T-cell (primary cell): ENCODE measurements at regions not wholly inside any gene's neighbourhood (a gene's known extent, or its start where the extent isn't known, plus 50 kb on each side); places are given as distances from the start of the nearest gene placed in this dataset.
"Not testable (repeated sequence)": the region's sequence is repeated elsewhere in the genome, so short reads cannot be mapped to it uniquely, and the experiment has no call there.

ENCODE experiments used
- ATAC-seq, 4 experiments: fragments of 200-7000 bp in 3 of 4; fragments of 150-1000 bp in 1 of 4; cut with Tn5 transposase; replicated peaks in 1 of 4; 1 replicate in 3 of 4; 2 replicates in 1 of 4; pipeline ENCODE4 v1.10.0; 2021; ENCODE audit warnings: moderate library complexity in 3 of 4, mild to moderate bottlenecking in 2 of 4, moderate number of reproducible peaks in 1 of 4
- CTCF ChIA-PET, 2 donors: fragments of 300-600 bp; sonication (Branson Sonifier 250); formaldehyde crosslinking; loops; one replicate each; lab custom pipeline; 2022; ENCODE audit warnings: antibody characterized with exemption in 2 of 2; lab: Charles Lee
- POLR2A ChIA-PET, 2 donors: fragments of 300-600 bp; sonication (Branson Sonifier 250); formaldehyde crosslinking; loops; one replicate each; lab custom pipeline; 2022; ENCODE audit warnings: antibody characterized with exemption in 2 of 2; lab: Charles Lee
- DNase-seq, 35 experiments: peaks; one replicate each; pipeline versions ENCODE4 v3.0.0 to v3.0.0-alpha.2; 2013 to 2023
- H3K27ac ChIP-seq: one replicate; pipeline ENCODE4 v1.5.1; 2013; ENCODE audit warnings: low read length
- H3K27me3 ChIP-seq, 2 experiments: replicated peaks in 1 of 2; 1 replicate in 1 of 2; 2 replicates in 1 of 2; pipeline versions ENCODE4 v1.6.1 to v1.7.0; 2013; ENCODE audit warnings: low read length in 1 of 2, mixed read lengths in 1 of 2; ENCODE audit not compliant: control insufficient read depth in 2 of 2, insufficient read depth in 2 of 2; ENCODE audit errors: extremely low read depth in 1 of 2
- H3K36me3 ChIP-seq, 2 donors: 1 replicate in 1 of 2; 2 replicates in 1 of 2; pipeline versions ENCODE4 v1.6.1 to v1.7.0; 2013; ENCODE audit warnings: low read length in 1 of 2; ENCODE audit not compliant: control insufficient read depth in 2 of 2, insufficient read depth in 1 of 2; ENCODE audit errors: extremely low read depth in 1 of 2
- H3K4me1 ChIP-seq, 2 experiments: 1 replicate in 1 of 2; 2 replicates in 1 of 2; pipeline versions ENCODE4 v1.6.1 to v1.7.0; 2013; ENCODE audit warnings: low read length in 2 of 2, mixed read lengths in 1 of 2; ENCODE audit not compliant: insufficient read depth in 2 of 2, control insufficient read depth in 1 of 2; ENCODE audit errors: extremely low read depth in 1 of 2
- H3K4me3 ChIP-seq, 2 donors: 1 replicate in 1 of 2; 2 replicates in 1 of 2; pipeline versions ENCODE4 v1.5.1 to v1.7.0; 2013; ENCODE audit warnings: mild to moderate bottlenecking in 2 of 2, low read length in 1 of 2, moderate library complexity in 1 of 2; ENCODE audit not compliant: control insufficient read depth in 1 of 2; ENCODE audit errors: extremely low read depth in 1 of 2
- H3K9me3 ChIP-seq: 2 replicates; pipeline ENCODE4 v1.7.0; 2013
- H3K27ac Mint-ChIP-seq, 2 donors: one replicate each; pipeline ENCODE4 v1.8.0; 2020 to 2021; ENCODE audit warnings: mild to moderate bottlenecking in 2 of 2, mixed read lengths in 2 of 2
- H3K27me3 Mint-ChIP-seq, 2 donors: one replicate each; pipeline ENCODE4 v1.8.0; 2021 to 2022; ENCODE audit warnings: mixed read lengths in 2 of 2
- H3K36me3 Mint-ChIP-seq: one replicate; pipeline ENCODE4 v1.8.0; 2021; ENCODE audit warnings: mixed read lengths
- H3K4me1 Mint-ChIP-seq, 3 donors: one replicate each; pipeline ENCODE4 v1.8.0; 2020 to 2022; ENCODE audit warnings: mixed read lengths in 3 of 3, mild to moderate bottlenecking in 1 of 3
- H3K4me3 Mint-ChIP-seq, 3 donors: one replicate each; pipeline ENCODE4 v1.8.0; 2020 to 2022; ENCODE audit warnings: mild to moderate bottlenecking in 3 of 3, mixed read lengths in 3 of 3, moderate library complexity in 3 of 3
- H3K9me3 Mint-ChIP-seq, 3 donors: one replicate each; pipeline ENCODE4 v1.8.0; 2020 to 2022; ENCODE audit warnings: mixed read lengths in 3 of 3
- WGBS: methylation state at CpG from one replicate; pipeline ENCODE4 v1.1.5; 2013; ENCODE audit warnings: missing lambda C conversion rate; ENCODE audit not compliant: insufficient coverage; 5-methylcytosine and 5-hydroxymethylcytosine counted together

DNA sequence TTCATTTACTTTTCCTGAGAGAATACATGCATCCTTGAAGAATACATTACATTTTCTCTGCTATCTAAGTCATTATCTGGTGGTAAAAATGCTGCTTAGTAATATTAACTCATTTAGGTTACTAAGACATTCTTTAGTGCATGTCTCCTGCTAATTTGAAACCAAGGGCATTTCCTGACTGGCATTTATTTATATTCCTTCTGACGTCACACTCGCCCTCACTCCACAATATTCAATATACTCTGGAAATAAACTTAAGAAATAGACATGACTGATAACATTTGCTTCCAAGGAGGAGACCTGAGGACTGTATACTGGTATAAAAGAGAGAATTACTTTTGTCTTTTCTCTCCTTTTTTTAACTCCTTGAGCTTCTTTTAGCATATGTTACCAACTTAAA, 619.5 kb upstream of the SMIM31 start:
- no peaks in the 10 kb centered on the region for H3K27me3 Mint-ChIP-seq
- H3K36me3 Mint-ChIP-seq, result no peaks in the 10 kb centered on the region
- WGBS, result no CpG with 5 or more reads among the region's 2 CpGs
- H3K27me3 ChIP-seq, result no peaks in the 10 kb centered on the region
- H3K27ac Mint-ChIP-seq, result no peak overlapping the region
- POLR2A ChIA-PET, result no interaction called here
- H3K9me3 ChIP-seq, result no peaks in the 10 kb centered on the region
- DNase-seq, result no peak
- H3K4me1 ChIP-seq, result no peaks in the 10 kb centered on the region
- H3K9me3 Mint-ChIP-seq, result no peaks in the 10 kb centered on the region
- ATAC-seq, result no peak
- H3K4me3 ChIP-seq, result no peak overlapping the region
- H3K36me3 ChIP-seq, result no peaks in the 10 kb centered on the region
- H3K4me1 Mint-ChIP-seq, result no peaks in the 10 kb centered on the region
- H3K4me3 Mint-ChIP-seq, result no peak overlapping the region
- CTCF ChIA-PET, result interaction anchor here in 1 of 2 donors (0.7 kb wide), 1 partner anchor 174 kb away, joined by 3 read pairs; no protein-coding TSS in a partner anchor
- H3K27ac ChIP-seq, result no peak overlapping the region

DNA sequence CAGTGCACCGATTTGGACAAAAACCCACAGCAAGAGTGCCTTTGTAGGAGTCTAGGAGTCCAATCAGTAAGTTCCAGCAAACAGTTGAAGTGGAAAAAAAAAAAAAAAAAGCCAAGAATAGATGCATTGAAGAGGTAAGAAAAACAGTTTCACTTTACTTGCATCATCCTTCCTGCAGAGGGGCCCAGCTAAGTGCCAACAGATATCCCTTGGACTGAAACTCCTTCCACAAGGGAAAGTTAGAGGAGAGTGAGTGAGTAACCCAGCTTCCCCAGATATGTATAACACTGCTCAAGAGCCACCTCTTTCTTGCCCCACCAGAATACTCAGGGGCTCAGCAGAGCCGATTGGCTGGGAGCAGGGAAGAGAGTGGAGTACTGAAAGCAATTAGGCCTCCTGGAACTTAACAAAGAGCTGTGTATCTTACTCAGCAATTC, 617.7 kb upstream of the SMIM31 start:
- no peaks in the 10 kb centered on the region for H3K4me1 ChIP-seq
- Mint-ChIP-seq H3K36me3 (no peaks in the 10 kb centered on the region), H3K27ac (no peak overlapping the region), H3K27me3 (no peaks in the 10 kb centered on the region), H3K4me1 (no peaks in the 10 kb centered on the region), H3K4me3 (no peak overlapping the region), H3K9me3 (peaks cover 0 to 3% (median 0%) of the 10 kb centered on the region in 3 donors)
- no peak overlapping the region for H3K4me3 ChIP-seq
- DNase-seq (no peak), ATAC-seq (no peak)
- ChIA-PET CTCF (no interaction called here), POLR2A (no interaction called here)
- WGBS, result no CpG with 5 or more reads among the region's 2 CpGs
- H3K27ac ChIP-seq, result no peak overlapping the region
- H3K27me3 ChIP-seq, result no peaks in the 10 kb centered on the region
- no peaks in the 10 kb centered on the region for H3K36me3 ChIP-seq
- no peaks in the 10 kb centered on the region for H3K9me3 ChIP-seq

DNA sequence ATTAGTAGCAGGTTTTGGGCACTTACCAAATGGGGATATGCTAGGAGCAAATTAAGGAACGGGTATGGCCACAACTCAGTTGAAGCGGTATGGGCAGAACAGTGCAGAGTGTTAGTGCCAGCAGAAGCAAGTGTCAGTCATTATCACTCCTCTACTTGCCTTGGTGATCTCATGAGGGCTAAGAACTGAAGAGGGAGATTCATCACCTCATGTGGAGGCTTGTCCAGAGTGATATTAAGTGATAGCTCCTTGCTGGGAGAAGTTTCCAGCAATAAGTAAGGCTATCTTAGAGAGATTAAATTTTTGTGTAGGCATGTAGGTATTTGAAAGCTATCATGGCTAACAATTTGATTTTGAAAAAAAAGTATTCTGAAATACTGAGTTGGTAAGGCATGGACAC, 615.4 kb upstream of the SMIM31 start:
- Mint-ChIP-seq H3K36me3 (no peaks in the 10 kb centered on the region), H3K4me3 (no peak overlapping the region), H3K9me3 (peaks cover 0 to 3% (median under 1%) of the 10 kb centered on the region in 3 donors), H3K27me3 (no peaks in the 10 kb centered on the region), H3K27ac (no peak overlapping the region), H3K4me1 (no peaks in the 10 kb centered on the region)
- no peaks in the 10 kb centered on the region for H3K9me3 ChIP-seq
- ATAC-seq (no peak), DNase-seq (no peak)
- H3K4me3 ChIP-seq, result no peak overlapping the region
- CTCF ChIA-PET, result interaction anchor here in 1 of 2 donors (0.6 kb wide), 1 partner anchor 258 kb away, joined by 3 read pairs; no protein-coding TSS in a partner anchor
- POLR2A ChIA-PET, result interaction anchor here in 1 of 2 donors (0.6 kb wide), 1 partner anchor 375 kb away, joined by 3 read pairs; no protein-coding TSS in a partner anchor
- no peaks in the 10 kb centered on the region for H3K4me1 ChIP-seq
- 79% methylated on average over 2 of the region's 2 CpGs for WGBS
- H3K27me3 ChIP-seq, result no peaks in the 10 kb centered on the region
- no peaks in the 10 kb centered on the region for H3K36me3 ChIP-seq
- no peak overlapping the region for H3K27ac ChIP-seq

GRCh38 chr4:164139291-164139690, 614.6 kb upstream of the SMIM31 start:
- Histone ChIP-seq H3K27ac (no peak overlapping the region), H3K4me1 (no peaks in the 10 kb centered on the region), H3K9me3 (no peaks in the 10 kb centered on the region), H3K36me3 (no peaks in the 10 kb centered on the region), H3K4me3 (no peak overlapping the region), H3K27me3 (no peaks in the 10 kb centered on the region)
- Mint-ChIP-seq H3K4me1 (no peaks in the 10 kb centered on the region), H3K27ac (no peak overlapping the region), H3K9me3 (peaks cover 2 to 7% (median 4%) of the 10 kb centered on the region in 3 donors), H3K36me3 (no peaks in the 10 kb centered on the region), H3K4me3 (no peak overlapping the region), H3K27me3 (no peaks in the 10 kb centered on the region)
- no peak for ATAC-seq
- CTCF ChIA-PET, result interaction anchor here in 1 of 2 donors (0.6 kb wide), 1 partner anchor 257 kb away, joined by 3 read pairs; no protein-coding TSS in a partner anchor
- no CpG with 5 or more reads among the region's 1 CpG for WGBS
- POLR2A ChIA-PET, result no interaction called here
- DNase-seq, result no peak

DNA sequence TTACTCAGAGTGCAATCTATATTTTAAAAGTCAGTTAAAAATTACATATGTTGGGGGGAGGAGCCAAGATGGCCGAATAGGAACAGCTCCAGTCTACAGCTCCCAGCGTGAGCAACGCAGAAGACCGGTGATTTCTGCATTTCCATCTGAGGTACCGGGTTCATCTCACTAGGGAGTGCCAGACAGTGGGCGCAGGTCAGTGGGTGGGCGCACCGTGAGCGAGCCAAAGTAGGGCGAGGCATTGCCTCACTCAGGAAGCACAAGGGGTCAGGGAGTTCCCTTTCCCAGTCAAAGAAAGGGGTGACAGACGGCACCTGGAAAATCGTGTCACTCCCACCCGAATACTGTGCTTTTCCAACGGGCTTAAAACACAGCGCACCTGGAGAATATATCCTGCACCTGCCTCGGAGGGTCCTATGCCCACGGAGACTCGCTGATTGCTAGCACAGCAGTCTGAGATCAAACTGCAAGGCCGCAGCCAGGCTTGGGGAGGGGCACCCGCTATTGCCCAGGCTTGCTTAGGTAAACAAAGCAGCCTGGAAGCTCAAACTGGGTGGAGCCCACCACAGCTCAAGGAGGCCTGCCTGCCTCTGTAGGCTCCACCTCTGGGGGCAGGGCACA, 612.1 kb upstream of the SMIM31 start:
- POLR2A ChIA-PET, result not testable (repeated sequence)

DNA sequence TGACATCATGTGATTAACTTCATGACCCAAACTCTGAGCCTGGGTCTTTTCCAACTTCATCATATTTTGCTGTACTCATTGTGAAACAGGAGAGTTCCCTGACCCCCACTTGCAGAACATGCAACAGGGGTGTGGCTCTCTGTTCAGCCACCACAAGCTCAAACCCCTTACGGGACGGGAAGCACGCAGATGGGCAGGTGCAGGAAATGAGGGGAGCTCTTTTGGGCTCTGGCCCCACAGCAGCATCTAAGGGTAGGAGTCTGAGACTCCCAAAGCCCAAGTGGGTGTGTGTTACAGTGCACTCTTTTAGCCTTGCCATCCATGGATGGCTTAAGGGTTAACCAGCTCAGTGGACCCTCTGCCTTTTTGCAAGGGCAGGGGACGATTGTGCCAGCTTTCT, 599.5 kb upstream of the SMIM31 start:
- Histone ChIP-seq H3K4me3 (no peak overlapping the region), H3K27ac (no peak overlapping the region), H3K4me1 (no peaks in the 10 kb centered on the region), H3K36me3 (no peaks in the 10 kb centered on the region), H3K27me3 (no peaks in the 10 kb centered on the region), H3K9me3 (no peaks in the 10 kb centered on the region)
- Mint-ChIP-seq H3K9me3 (peaks cover 0 to 3% (median 0%) of the 10 kb centered on the region in 3 donors), H3K4me1 (no peaks in the 10 kb centered on the region), H3K27me3 (no peaks in the 10 kb centered on the region), H3K27ac (no peak overlapping the region), H3K36me3 (no peaks in the 10 kb centered on the region), H3K4me3 (no peak overlapping the region)
- DNase-seq (no peak), ATAC-seq (no peak)
- ChIA-PET POLR2A (no interaction called here), CTCF (no interaction called here)
- 75% methylated on average over 3 of the region's 4 CpGs for WGBS

More for the DNA sequence above, 612.1 kb upstream of the SMIM31 start:
- H3K36me3 ChIP-seq, H3K36me3 Mint-ChIP-seq, H3K4me3 Mint-ChIP-seq, H3K9me3 ChIP-seq, H3K27me3 Mint-ChIP-seq, H3K4me1 Mint-ChIP-seq, H3K9me3 Mint-ChIP-seq, CTCF ChIA-PET, DNase-seq, H3K4me1 ChIP-seq, H3K4me3 ChIP-seq, H3K27ac Mint-ChIP-seq, H3K27me3 ChIP-seq, H3K27ac ChIP-seq, ATAC-seq: not testable (repeated sequence)
- 89% methylated on average over 17 of the region's 20 CpGs for WGBS
